ENCODE measurements at regions not wholly inside any gene's neighbourhood (a gene's known extent, or its start where the extent isn't known, plus 50 kb on each side); places are given as distances from the start of the nearest gene placed in this dataset.
A peak's percentile ranks its signal among the peaks of the same experiment; 100 is the strongest.

- DNase-seq: no peak
Observed at GRCh38 chr18:6653880-6654279, 75.6 kb upstream of the ARHGAP28 start.

DNA sequence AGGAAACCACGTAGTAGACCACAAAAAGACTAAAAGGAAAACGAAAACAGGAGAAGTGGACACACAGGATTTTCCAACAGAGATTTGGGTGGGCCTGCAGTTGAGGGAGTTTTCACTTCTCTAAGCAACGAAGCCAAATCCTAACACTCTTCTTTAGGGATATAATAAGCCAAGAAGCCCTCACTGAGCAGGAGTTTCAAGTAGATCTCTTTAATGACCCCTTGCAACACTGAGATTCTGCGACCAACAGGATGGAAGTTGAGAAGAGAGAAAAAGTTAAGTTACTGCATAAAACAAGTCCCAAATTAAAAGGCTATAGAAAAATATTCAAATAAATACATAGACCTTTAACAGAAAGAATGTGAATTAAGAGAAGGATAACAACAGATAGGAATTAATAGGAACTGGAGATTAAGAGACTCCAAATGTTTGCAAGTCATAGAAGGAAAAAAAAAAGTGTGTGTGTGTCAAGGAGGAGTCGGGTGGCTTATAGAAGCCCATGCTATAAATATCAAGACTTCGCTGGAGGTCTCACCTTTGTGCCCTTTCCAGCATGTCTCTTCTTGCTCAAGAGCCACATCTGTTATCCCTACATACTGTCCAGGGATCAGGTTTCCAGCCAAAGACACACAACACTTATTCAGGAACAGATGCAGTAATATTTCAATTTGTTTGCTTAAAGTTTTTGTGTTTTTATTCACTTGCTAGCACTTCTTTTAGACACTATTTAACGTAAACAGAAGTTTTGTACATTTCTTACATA lies 69.4 kb upstream of the ARHGAP28 start:
- peak; percentile 69 for DNase-seq

- DNase-seq: no peak
Observed at GRCh38 chr18:6661692-6662415, 67.7 kb upstream of the ARHGAP28 start.

DNA sequence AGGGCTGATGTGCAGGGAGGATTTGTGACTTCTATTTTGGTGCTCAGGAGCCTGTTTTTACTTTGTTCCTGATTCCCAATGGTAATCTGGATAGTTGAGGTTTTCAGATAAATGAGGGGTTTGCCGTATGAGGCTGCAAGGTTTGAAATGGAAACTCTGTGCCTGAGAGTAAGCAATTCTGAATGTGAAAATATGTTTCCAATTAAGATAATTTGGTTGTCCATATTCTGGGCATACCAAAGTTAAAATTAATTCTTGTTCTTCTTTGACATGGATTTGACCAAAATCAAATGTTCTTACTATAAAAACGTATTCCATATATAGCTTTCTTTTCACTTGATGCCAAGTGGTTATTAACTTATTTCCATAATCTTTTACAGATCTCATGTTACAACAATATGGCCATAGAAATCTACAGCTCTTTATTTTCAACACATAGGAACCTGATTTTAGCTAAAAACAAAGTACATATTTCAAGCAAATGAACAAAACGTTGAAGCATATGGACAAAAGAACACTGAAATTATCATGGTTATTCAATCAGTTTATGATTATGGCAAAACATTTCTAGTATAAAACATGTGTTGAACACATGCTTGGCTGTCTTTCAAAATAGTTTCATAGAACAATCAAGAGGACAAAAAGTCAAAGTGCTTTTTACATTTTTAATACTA lies 63.4 kb upstream of the ARHGAP28 start:
- DNase-seq: no peak

- no peak for DNase-seq
Observed at GRCh38 chr18:6668836-6669235, 60.7 kb upstream of the ARHGAP28 start.

DNA sequence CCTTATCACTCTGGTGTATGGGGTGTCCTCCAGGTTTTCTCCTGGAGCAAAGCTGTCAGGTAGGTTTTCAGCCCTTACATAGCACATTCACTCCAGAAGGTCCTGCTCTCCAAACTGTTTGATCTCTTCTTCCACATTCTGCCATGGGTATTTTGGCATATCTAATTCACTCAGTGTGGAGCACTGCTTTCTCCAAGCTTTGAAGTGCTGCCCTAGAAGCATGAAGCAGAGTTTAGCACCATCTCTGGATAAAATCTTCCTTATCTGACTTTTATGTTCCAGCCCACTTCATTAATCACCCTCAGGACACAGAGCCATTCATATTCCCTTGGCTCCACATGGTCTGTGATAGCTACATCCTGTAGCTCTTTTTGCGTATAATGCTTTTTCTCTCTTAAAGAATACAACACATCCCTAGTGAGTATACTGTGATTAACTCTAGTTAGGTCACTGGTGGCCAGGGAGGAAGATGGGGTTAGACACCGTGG lies 56.7 kb upstream of the ARHGAP28 start:
- no peak for DNase-seq

GRCh38 chr18:6677086-6677485 lies 52.4 kb upstream of the ARHGAP28 start:
- no peak for DNase-seq

GRCh38 chr18:6679201-6679600 lies 50.3 kb upstream of the ARHGAP28 start:
- DNase-seq: no peak
